SW 1271 (cell line): ENCODE measurements at regions not wholly inside any gene's neighbourhood (a gene's known extent, or its start where the extent isn't known, plus 50 kb on each side); places are given as distances from the start of the nearest gene placed in this dataset.
"Not testable (repeated sequence)": the region's sequence is repeated elsewhere in the genome, so short reads cannot be mapped to it uniquely, and the experiment has no call there.

Source experiments
- DNase-seq, 2 experiments: peaks; one replicate each; lab custom pipeline; 2025; lab: John Stamatoyannopoulos, UW

GRCh38 chr1:241447031-241447644 is 72.4 kb downstream of the FH start:
- DNase-seq: no peak

DNA sequence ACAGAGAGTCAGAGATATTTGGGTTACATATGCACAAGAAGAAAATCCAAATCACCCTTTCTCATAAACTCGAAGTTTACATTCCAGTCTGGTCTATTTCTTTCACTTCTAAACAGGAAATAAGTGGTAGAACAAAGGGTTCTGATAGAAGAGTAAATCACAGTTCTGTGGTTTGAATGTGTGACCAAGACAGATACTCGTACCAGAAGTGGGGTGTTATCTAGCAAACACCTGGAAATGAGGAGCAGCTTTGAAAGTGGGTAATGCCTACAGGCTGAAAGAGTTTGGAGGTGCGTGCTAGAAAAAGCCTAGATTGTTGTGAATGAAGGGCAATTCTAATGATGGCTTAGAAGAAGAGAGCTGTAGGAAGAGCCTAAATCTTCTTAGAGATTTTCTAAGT is 74.7 kb downstream of the FH start:
- no peak for DNase-seq

DNA sequence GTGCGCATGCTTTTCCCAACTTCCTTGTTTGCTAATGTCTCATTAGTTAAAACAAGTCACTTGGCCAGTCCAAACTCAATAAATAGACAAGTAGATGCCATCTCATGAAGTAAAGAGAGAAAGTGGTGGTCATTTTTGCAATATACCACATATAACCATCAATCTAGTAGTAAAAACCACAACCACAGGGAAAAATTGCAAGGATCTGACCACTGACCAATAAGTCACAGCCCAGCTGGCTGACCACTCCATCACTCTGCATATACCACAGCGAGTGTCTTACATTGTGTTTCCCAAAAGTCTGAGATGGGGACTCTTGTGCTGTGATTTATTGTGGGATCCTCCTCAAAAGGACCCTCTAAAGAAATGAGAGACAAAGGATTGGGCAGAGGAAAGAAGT is 76.0 kb downstream of the FH start:
- no peak for DNase-seq

DNA sequence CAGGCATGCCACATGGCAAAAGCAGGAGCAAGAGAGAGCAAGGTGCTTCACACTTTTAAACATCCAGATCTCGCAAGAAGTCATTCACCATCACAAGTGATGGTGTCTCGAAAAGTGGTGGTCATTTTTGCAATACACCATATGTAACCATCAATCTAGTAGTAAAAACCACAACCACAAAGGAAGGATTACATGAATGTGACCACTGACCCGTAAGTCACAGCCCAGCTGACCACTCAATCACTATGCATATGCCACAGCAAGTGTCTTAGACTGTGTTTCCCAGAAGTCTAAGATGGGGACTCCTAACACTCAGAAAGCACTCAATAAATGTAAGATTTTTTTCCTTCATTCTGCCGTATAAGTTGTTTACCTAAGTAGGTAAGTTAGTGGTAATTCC is 76.9 kb downstream of the FH start:
- no peak for DNase-seq

DNA sequence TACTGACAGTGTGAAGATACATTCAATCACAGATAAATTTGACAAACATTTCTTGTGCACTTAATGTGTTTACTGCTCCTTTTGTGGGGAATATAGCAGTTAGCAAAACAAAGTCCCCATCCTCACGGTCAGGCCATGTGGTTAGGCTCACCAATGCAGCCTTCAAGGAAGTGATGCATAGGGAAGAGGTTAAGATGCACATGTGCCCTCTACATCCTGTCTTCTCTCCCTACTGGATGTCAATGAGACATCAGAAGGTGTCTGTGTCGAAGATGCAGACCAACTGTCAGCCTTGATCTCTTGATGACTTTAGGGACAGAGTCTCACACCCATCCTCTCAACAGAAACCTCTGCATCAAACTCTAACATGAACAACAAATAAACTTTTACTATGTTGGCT is 78.7 kb downstream of the FH start:
- no peak for DNase-seq

DNA sequence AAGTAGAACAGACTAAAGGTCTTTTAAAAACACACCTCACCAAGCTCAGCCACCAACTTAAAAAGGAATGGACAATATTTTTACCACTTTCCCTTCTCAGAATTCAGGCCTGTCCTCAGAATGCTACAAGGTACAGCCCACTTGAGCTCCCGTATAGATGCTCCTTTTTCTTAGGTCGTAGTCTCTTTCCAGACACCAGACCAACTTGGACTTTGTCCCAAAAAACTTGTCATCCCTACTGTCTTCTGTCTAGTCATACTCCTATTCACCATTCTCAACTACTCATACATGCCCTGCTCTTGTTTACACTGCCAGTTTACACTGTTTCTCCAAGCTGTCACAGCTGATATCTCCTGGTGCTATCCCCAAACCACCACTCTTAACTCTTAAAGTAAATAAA is 80.9 kb downstream of the FH start:
- not testable (repeated sequence) for DNase-seq

- DNase-seq: no peak
Observed at GRCh38 chr1:241432241-241432640, 75.2 kb upstream of the RGS7 start.

- DNase-seq: not testable (repeated sequence)
Observed at GRCh38 chr1:241425091-241425490, 68.1 kb upstream of the RGS7 start.

GRCh38 chr1:241424480-241424971 is 67.5 kb upstream of the RGS7 start:
- DNase-seq: no peak

DNA sequence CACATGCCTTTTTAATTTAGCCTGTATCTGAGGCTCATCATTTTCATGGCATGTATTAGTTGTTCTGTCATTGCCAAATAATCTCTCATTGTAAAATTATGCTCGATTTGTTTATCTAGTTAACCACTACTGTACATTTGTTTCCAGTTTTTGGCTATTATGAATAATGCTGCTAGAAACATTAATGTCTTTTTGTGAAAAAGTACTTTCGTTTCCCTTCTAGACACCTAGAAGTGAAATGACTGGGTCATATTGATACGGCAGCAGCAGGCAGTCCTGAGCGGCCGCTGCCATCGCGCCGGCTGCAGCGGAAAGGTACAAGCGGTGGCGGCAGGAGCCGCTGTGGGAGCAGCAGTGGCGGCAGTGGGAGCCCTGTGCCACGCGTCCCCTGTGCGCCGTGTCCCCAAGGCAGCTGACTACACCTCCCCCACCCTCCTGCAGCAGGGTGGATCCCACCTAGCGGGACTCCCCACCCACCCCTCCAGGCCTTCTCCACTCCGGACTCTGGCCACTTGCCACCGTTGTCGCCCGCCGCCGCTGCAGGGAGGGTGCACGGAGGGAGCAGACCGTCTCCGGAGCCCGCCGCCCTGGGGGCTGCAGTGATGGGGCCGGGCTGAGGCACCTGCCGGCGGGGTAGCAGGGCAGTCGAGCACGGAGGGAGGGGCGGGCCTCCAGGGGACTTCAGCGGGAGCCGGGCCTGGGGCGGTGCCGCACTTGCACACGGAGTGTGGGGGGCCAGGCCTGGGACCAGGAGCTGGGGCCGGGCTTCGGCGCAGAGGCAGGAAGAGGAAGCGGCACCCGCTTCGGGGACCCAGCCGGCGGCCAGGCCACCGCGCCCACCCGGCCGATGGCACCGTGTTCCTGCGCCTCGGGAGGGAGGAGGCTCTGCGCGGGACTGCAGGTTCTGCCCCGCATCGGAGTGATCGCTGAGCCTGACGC is 66.8 kb upstream of the RGS7 start:
- DNase-seq: no peak

DNA sequence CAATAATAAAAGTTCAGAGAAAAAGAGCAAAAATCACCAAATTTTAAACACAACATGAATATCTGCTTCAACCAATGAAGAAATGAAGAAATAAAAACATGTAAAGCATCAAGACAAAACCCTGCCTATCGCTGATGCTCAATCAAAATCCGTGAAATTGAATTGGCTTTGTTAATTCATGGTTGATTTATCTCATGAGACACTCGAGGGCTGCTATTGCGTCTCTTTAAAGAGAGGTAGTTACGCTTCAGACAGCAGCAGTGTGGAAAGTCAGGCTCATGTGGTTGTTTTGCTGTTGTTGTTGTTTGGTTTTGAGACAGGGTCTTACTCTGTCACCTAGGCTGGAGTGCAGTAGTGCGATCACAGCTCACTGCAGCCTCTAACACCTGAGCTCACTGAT is 65.5 kb upstream of the RGS7 start:
- no peak for DNase-seq

- no peak for DNase-seq
Observed at GRCh38 chr1:241419986-241420385, 63.0 kb upstream of the RGS7 start.

DNA sequence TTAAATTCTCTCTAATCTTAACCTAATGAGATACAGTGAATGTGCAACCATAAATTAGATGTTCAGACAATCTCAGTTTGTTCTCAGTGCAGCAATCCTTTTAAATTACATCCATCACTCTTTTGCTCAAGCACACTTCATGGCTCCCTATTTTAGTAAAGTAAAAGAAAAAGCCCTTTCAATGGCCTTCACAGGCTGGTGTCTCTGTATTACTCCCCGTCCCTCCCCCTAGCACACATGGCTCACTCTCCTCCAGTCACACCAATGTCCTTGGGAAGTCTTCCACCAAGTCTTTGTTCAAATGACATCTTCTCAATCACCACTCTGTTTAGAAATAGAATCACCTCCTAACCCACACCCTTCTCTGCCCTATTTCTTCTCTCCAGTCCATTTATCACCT is 60.3 kb upstream of the RGS7 start:
- DNase-seq: no peak

GRCh38 chr1:241413974-241414373 is 57.0 kb upstream of the RGS7 start:
- no peak for DNase-seq

- peak in 1 of 2 experiments; percentile 11 for DNase-seq
Observed at GRCh38 chr1:241413386-241413785, 56.4 kb upstream of the RGS7 start.

DNA sequence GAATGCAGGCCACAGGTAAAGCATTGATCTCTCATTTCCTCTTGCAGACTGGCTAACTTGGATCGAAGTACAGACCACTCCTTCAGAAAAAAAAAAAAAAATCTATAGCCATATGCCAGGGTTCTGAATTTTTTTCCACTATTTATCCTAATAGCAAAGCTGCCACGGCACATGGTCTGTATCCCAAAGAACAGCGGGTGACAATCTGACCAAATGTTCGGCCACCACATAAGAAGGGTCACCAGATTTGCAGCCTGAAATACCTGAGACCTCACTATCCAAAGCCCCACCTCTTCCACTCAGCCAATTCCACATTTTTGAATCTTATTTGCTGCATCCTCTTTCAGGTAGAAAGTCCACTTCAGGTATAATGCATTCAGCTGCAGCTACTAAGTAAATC is 55.6 kb upstream of the RGS7 start:
- no peak for DNase-seq

DNA sequence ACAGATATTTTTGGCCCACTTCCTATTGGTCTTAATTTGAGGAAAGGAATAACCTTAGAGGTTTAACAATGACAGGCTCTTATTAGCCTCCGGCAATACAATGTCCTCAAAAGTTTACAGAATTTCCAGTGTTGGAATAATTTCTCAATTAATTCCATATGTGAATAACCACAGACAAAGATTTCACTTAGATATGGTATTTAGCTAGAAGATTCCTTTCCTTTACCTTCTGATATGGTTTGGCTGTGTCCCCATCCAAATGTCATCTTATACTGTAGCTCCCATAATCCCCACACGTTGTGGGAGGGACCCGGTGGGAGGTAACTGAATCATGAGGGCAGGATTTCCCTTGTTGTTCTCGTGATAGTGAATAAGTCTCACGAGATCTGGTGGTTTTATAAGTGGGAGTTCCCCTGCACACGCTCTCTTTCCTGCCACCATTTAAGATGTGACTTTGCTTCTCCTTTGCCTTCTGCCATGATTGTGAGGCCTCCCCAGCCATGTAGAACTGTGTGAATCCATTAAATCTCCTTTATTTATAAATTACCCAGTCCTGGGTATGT is 54.9 kb upstream of the RGS7 start:
- no peak for DNase-seq

- no peak for DNase-seq
Observed at GRCh38 chr1:241411056-241411775, 54.2 kb upstream of the RGS7 start.

- DNase-seq: peak in 1 of 2 experiments; percentile 5
Observed at GRCh38 chr1:241408170-241408569, 51.2 kb upstream of the RGS7 start.
